Mesodermal cell (in vitro differentiated cells): ENCODE measurements at regions not wholly inside any gene's neighbourhood (a gene's known extent, or its start where the extent isn't known, plus 50 kb on each side); places are given as distances from the start of the nearest gene placed in this dataset.

Source experiments
- H3K27ac ChIP-seq: 2 replicates; pipeline ENCODE4 v1.7.0; 2013; ENCODE audit warnings: mild to moderate bottlenecking, low read depth, low read length, moderate library complexity; ENCODE audit not compliant: severe bottlenecking
- H3K36me3 ChIP-seq: 2 replicates; pipeline ENCODE4 v1.7.1; 2013; ENCODE audit warnings: mild to moderate bottlenecking, low read length, moderate library complexity; ENCODE audit not compliant: control insufficient read depth, insufficient read depth
- H3K4me1 ChIP-seq: one replicate; pipeline ENCODE4 v1.7.1; 2013; ENCODE audit warnings: mild to moderate bottlenecking, low read length; ENCODE audit not compliant: insufficient read depth, control insufficient read depth, poor library complexity, severe bottlenecking
- H3K4me3 ChIP-seq: 2 replicates; pipeline ENCODE4 v1.7.0; 2013; ENCODE audit warnings: low read length, control low read depth, mild to moderate bottlenecking; ENCODE audit not compliant: insufficient read depth, poor library complexity, severe bottlenecking; ENCODE audit errors: extremely low read depth
- H3K9me3 ChIP-seq: 2 replicates; pipeline ENCODE4 v1.7.1; 2013; ENCODE audit warnings: mild to moderate bottlenecking, low read length, moderate library complexity; ENCODE audit not compliant: control insufficient read depth
- WGBS, 2 experiments: methylation state at CpG; one replicate each; pipeline ENCODE4 v1.1.5; 2013; ENCODE audit warnings: missing lambda C conversion rate in 2 of 2; ENCODE audit not compliant: insufficient coverage in 2 of 2; 5-methylcytosine and 5-hydroxymethylcytosine counted together

DNA sequence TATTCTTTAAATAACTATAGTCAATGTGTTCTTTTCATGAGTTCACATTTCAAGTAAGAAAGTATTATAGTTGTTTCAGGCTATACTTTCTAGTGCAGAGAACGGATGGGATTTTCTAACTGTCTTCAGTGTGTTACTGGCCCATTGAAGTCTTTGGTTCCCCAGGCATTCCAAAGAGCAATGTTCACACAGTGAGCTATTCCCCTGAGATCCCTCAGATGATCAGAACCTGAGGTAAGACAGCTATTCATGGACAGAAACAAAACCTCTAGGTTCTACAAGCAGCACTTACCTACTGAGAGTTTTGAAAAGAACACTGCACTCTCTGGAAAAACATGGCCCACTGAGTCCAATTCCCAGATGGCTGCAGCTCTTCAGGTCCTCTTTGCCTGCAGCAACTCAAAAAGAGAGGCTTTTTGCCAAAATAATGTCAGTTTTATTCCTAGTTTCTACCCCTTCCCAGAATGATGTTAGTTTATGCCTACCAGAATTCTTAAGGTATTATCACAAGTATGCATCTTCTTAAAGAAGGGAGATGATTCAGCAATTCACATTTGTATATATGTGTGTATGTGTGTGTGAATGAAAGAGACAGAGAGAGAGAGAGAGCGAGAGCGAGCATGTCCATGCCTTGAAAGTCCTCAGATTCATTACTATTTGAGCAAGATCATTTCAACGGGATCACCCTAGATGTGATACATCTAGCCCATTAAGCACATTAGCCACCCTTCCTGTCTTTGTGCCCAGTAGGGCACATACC is 146.1 kb downstream of the PDHA2 start:
- Histone ChIP-seq H3K9me3 (no peaks in the 10 kb centered on the region), H3K4me3 (no peak overlapping the region), H3K4me1 (no peaks in the 10 kb centered on the region), H3K27ac (no peak overlapping the region), H3K36me3 (no peaks in the 10 kb centered on the region)
- 100% methylated on average over 1 of the region's 4 CpGs for WGBS, 2 experiments

DNA sequence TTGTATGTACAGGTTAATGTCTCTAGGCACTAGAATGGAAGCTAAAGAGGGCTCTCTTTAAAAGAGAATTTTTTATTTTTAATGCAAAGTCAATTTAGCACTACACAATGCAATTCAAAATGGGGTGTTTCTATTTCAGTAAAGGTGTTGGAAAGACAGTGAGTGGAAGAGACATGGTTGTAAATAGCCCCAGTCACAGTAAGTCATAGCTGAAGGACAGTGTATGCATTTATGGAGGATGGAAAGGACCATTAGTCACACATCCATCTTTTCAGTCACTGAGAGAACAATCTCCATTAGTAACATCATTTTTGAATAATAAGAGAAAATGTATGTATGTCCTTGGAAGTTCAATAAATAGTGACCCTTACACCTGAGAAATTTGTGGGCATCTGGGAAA is 148.0 kb downstream of the PDHA2 start:
- no peaks in the 10 kb centered on the region for H3K4me1 ChIP-seq
- no peak overlapping the region for H3K4me3 ChIP-seq

DNA sequence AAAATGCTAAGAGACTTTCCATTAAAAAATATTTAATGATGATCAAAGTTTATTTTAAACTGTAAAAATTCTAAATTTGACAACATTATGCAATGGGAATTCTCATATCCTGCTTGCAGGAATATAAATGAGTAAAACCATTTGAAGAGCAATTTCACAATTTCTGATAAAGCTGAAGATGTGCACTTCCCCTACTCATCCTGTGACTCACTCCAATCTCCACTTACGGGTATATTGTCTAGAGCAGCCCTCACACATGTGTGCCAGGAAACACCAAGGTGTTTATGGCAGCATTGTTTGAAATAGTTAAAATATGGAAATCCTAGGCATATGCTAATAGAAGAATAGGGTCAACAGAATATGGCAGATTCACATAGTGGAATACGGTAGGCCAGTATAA is 158.4 kb downstream of the PDHA2 start:
- no peaks in the 10 kb centered on the region for H3K36me3 ChIP-seq
- no CpG with 5 or more reads among the region's 2 CpGs for WGBS, 2 experiments
- no peaks in the 10 kb centered on the region for H3K4me1 ChIP-seq
- H3K4me3 ChIP-seq = no peak overlapping the region
- no peaks in the 10 kb centered on the region for H3K9me3 ChIP-seq
- no peak overlapping the region for H3K27ac ChIP-seq

More for the DNA sequence above, 148.0 kb downstream of the PDHA2 start:
- no peaks in the 10 kb centered on the region for H3K36me3 ChIP-seq
- no peaks in the 10 kb centered on the region for H3K9me3 ChIP-seq
- no peak overlapping the region for H3K27ac ChIP-seq

DNA sequence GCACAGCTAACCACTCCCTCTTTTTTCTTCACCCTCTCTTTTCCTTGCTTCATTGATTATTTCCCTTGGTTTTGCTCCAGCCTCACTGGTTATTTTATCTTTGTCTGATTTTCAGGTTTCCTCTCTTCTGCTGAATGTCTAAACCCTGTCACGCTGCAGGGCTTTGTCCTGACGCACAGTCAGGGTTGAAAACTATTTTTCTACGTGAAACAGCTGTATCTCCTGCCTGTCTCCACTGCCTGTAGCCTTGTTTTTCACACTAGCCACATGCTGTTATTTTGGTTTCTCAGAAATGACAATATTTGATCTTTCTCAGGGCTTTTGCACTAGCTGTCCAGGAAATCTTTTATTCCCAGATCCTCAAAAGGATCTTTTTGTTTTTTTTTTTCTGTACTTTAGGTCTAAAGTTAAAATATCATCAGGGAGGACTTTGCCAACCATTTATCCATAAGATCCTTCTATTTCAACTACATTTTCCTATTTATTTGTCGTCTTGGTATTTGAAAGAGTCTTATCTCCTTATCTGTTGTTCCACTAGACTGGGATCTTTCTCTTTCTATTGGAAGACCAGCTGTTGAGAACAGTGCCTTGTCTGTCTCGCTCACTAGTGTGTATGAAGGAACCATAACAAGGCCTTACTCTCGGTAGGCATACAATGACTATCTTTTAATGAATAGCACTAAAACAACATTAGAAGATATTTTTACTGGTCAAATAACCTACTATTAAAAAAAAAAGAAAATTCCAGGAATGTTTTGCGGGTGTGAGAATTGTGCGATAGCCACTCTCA is 164.3 kb downstream of the PDHA2 start:
- 72 to 91% methylated on average over 3 of the region's 8 CpGs for WGBS, 2 experiments
- H3K27ac ChIP-seq = peak overlapping the region; percentile 83
- no peaks in the 10 kb centered on the region for H3K9me3 ChIP-seq
- no peak overlapping the region for H3K4me3 ChIP-seq
- no peaks in the 10 kb centered on the region for H3K36me3 ChIP-seq
- H3K4me1 ChIP-seq = no peaks in the 10 kb centered on the region

DNA sequence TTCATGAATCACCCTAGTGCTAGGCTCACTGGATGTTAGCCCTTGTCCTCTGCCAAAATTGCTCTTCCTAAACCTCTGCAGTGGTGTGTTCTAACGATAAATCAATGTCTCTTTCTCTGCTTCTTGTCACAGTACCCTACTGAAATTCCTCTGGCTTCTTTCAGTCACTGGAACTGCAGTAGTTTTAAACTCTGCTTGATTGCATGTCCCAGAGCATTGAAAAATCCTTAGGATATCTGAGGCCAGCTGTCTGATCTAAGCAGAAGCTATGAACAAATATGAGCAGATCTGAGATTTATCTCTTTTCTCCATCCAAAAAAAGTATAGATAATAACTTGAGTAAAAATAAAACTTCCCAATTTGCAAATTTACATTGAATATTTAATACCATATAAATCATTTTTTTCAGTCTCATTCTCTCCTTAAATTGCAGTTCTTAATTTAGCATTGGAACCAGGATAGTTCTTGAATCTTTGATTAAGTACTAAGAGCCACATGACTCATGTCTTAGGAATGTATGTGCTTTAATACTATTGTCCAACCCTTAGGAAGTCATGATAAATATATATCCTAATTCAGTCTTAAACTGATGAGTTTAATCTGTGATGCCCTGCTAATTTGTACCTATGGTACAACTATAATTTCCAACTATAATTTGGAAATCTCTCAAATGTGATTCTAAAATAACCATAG is 169.7 kb downstream of the PDHA2 start:
- Histone ChIP-seq H3K27ac (no peak overlapping the region), H3K36me3 (no peaks in the 10 kb centered on the region), H3K4me3 (no peak overlapping the region), H3K9me3 (no peaks in the 10 kb centered on the region), H3K4me1 (no peaks in the 10 kb centered on the region)
- 78 to 79% methylated on average over 1 of the region's 1 CpG for WGBS, 2 experiments

DNA sequence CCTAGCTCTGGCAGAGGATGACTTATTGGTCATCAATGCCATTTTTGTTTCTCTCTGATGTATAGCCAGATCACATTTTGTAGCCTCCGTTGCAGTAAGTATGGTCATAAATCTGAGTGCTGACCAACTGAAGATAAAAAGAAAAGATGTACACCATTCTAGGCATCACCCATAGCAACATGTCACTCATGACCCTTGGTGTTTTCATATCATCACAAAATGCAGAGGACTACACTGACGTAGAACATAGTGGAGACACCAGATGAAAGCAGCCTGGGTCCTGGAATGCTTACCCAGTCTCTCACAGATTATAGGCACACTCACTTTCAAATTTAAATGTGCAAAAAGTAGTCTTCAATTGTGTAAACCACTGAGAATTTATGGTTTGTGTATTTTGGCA is 172.8 kb downstream of the PDHA2 start:
- Histone ChIP-seq H3K36me3 (no peaks in the 10 kb centered on the region), H3K4me1 (no peaks in the 10 kb centered on the region), H3K27ac (no peak overlapping the region), H3K4me3 (no peak overlapping the region), H3K9me3 (no peaks in the 10 kb centered on the region)
- whole genome bisulfite sequencing, 2 experiments = no CpG with 5 or more reads among the region's 2 CpGs

DNA sequence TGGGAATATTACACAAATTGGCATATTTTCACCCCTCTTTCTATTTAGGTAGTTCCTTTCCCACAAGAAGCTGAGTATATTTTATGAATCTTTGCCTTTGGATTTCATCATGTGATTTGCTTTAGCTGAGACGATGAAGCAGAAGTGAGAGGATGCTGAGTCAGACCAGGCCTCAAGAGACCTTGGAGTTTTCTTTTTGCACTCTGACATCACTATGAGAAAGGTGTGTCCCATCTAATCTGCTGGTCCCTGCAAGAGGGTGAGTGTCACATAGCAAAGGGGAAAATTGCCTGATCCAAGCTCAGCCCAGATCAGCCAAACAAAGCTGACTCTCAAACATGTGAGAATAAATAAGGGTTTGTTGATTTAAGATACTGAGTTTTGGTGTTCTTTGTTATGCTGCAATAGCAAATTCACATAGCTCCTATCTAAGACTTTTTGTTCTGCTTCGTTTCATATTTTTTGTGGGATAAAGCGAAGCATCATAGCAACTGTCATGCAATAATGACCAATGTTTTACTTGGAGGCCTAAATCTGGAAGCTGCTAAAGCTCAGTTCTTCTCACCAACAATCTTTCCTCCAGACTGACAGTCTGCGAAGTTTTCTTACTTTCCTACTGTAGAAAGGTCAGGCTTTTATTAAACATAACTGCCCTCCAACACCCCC is 176.9 kb downstream of the PDHA2 start:
- no peak overlapping the region for H3K27ac ChIP-seq
- no peaks in the 10 kb centered on the region for H3K9me3 ChIP-seq
- H3K4me1 ChIP-seq = no peaks in the 10 kb centered on the region
- no peaks in the 10 kb centered on the region for H3K36me3 ChIP-seq
- 89 to 100% methylated on average over 1 to 3 of the region's 4 CpGs for WGBS, 2 experiments
- H3K4me3 ChIP-seq = no peak overlapping the region

DNA sequence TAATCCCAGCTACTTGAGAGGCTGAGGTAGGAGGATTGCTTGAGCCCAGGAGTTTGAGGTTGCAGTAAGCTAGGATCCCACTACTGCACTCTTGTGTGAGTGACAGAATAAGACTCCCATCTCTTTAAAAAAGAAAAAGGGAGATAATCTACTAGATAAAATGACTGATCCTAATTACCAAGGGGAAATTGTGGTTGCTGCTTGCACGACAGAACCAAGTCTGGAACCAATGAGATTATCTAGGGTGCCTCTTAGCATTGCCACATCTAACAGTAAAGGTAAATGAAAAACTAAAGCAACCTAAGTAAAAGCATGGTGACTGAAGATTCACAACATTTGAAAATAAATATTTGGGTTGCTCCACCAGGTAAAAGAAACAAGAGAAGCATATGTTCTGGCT is 185.1 kb downstream of the PDHA2 start:
- WGBS, 2 experiments = 67% methylated on average over 1 of the region's 1 CpG; no CpG with 5 or more reads in 1 of the 2 experiments
- Histone ChIP-seq H3K4me3 (no peak overlapping the region), H3K36me3 (no peaks in the 10 kb centered on the region), H3K4me1 (no peaks in the 10 kb centered on the region), H3K9me3 (no peaks in the 10 kb centered on the region), H3K27ac (no peak overlapping the region)

DNA sequence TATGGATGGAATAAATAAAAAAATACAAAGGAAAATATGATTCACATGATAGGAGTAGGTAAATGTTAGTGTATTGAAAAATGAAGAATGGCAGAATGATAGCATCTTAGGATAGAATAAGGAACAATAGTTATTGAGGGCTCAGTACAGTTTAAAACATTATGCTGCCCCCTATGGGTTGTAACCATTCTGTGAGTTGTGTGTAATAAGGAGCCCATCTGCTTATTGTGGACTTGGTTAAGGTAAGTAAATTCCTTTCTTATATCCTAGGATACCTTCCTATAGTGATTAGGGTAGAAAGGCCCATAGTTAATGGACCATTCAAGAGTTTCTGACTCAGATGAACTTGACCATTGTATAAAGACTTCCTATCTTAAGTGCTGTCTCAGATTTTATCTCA is 195.8 kb downstream of the PDHA2 start:
- Histone ChIP-seq H3K36me3 (no peaks in the 10 kb centered on the region), H3K9me3 (no peaks in the 10 kb centered on the region), H3K4me3 (no peak overlapping the region), H3K27ac (no peak overlapping the region), H3K4me1 (no peaks in the 10 kb centered on the region)

DNA sequence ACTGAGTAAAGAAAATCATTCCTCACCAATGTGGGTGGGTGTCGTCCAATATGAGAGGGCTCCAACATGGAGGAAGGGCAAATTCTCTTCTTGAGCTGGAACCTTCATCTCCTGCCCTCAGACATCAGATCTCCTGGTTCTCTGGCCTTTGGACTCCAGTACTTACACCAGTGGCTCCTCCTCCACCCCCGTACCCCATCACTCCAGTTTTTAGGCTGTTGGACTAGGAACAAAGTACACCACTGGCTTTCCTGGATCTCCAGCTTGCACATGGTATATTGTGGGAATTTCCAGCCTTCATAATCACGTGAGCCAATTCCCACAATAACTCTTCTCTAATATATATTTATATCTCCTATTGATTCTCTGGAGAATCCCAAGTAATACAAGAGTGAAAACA is 196.9 kb downstream of the PDHA2 start:
- WGBS, 2 experiments = 94 to 100% methylated on average over 1 to 2 of the region's 3 CpGs
- Histone ChIP-seq H3K27ac (no peak overlapping the region), H3K4me3 (no peak overlapping the region), H3K4me1 (no peaks in the 10 kb centered on the region), H3K9me3 (no peaks in the 10 kb centered on the region), H3K36me3 (no peaks in the 10 kb centered on the region)
